Mesenchymal stem cell (in vitro differentiated cells and primary cell): ENCODE measurements at regions not wholly inside any gene's neighbourhood (a gene's known extent, or its start where the extent isn't known, plus 50 kb on each side); places are given as distances from the start of the nearest gene placed in this dataset.

Experiments used
- DNase-seq: peaks from one replicate; pipeline ENCODE4 v3.0.0-alpha.2; 2013
- H2AFZ ChIP-seq: one replicate; pipeline ENCODE4 v1.6.1; 2013; ENCODE audit warnings: low read depth, mild to moderate bottlenecking, control low read depth, inconsistent platforms, low read length, moderate library complexity
- H2AK5ac ChIP-seq: 2 replicates; pipeline ENCODE4 v1.6.1; 2013; ENCODE audit warnings: low read length, moderate library complexity, mild to moderate bottlenecking, inconsistent platforms; ENCODE audit not compliant: severe bottlenecking
- H2BK120ac ChIP-seq: one replicate; pipeline ENCODE4 v1.6.1; 2013; ENCODE audit warnings: low read depth, mild to moderate bottlenecking, inconsistent platforms, low read length, moderate library complexity
- H2BK12ac ChIP-seq, 2 experiments: one replicate each; pipeline ENCODE4 v1.6.1; 2013; ENCODE audit warnings: inconsistent platforms in 2 of 2, low read length in 2 of 2, mild to moderate bottlenecking in 2 of 2, moderate library complexity in 2 of 2, control low read depth in 1 of 2
- H2BK15ac ChIP-seq: one replicate; pipeline ENCODE4 v1.6.1; 2013; ENCODE audit warnings: mild to moderate bottlenecking, low read depth, inconsistent platforms; ENCODE audit not compliant: poor library complexity, severe bottlenecking
- H2BK5ac ChIP-seq: 2 replicates; pipeline ENCODE4 v1.6.1; 2013; ENCODE audit warnings: low read depth, mild to moderate bottlenecking, low read length, control low read depth, inconsistent platforms; ENCODE audit not compliant: poor library complexity, severe bottlenecking
- H3K14ac ChIP-seq, 2 experiments: one replicate each; pipeline ENCODE4 v1.6.1; 2013; ENCODE audit warnings: inconsistent platforms in 2 of 2, low read length in 2 of 2, control low read depth in 1 of 2, mild to moderate bottlenecking in 1 of 2, moderate library complexity in 1 of 2
- H3K18ac ChIP-seq, 2 experiments: one replicate each; pipeline ENCODE4 v1.6.1; 2013; ENCODE audit warnings: inconsistent platforms in 2 of 2, low read length in 2 of 2, control low read depth in 1 of 2, low read depth in 1 of 2, mild to moderate bottlenecking in 1 of 2
- H3K23ac ChIP-seq, 2 experiments: one replicate each; pipeline ENCODE4 v1.6.1; 2013; ENCODE audit warnings: inconsistent platforms in 2 of 2, low read length in 2 of 2, mild to moderate bottlenecking in 2 of 2, moderate library complexity in 2 of 2, control low read depth in 1 of 2
- H3K27ac ChIP-seq: 2 replicates; pipeline ENCODE4 v1.5.1; 2013; ENCODE audit warnings: mild to moderate bottlenecking, moderate library complexity, low read length, control low read depth, inconsistent platforms; ENCODE audit not compliant: poor library complexity, severe bottlenecking
- H3K27me3 ChIP-seq, 2 experiments: 2 replicates each; pipeline versions ENCODE4 v1.6.1 to v1.7.0; 2013; ENCODE audit warnings: low read length in 2 of 2, mild to moderate bottlenecking in 2 of 2, moderate library complexity in 2 of 2, control low read depth in 1 of 2, inconsistent platforms in 1 of 2; ENCODE audit not compliant: control insufficient read depth in 1 of 2, insufficient read depth in 1 of 2
- H3K36me3 ChIP-seq, 2 experiments: 2 replicates each; pipeline versions ENCODE4 v1.6.1 to v1.7.0; 2013; ENCODE audit warnings: low read length in 2 of 2, control low read depth in 1 of 2, inconsistent platforms in 1 of 2, low read depth in 1 of 2, mild to moderate bottlenecking in 1 of 2; ENCODE audit not compliant: insufficient read depth in 2 of 2, control insufficient read depth in 1 of 2
- H3K4ac ChIP-seq, 2 experiments: one replicate each; pipeline ENCODE4 v1.6.1; 2013; ENCODE audit warnings: inconsistent platforms in 2 of 2, low read length in 2 of 2, mild to moderate bottlenecking in 2 of 2, moderate library complexity in 2 of 2, control low read depth in 1 of 2, low read depth in 1 of 2
- H3K4me1 ChIP-seq: 2 replicates; pipeline ENCODE4 v1.6.1; 2013; ENCODE audit warnings: low read depth, low read length, control low read depth; ENCODE audit not compliant: control insufficient read depth, insufficient read depth
- H3K4me2 ChIP-seq: 2 replicates; pipeline ENCODE4 v1.6.1; 2013; ENCODE audit warnings: low read length, mild to moderate bottlenecking, inconsistent platforms; ENCODE audit not compliant: poor library complexity, severe bottlenecking
- H3K4me3 ChIP-seq, 2 experiments: 2 replicates each; pipeline versions ENCODE4 v1.5.1 to v1.7.0; 2013; ENCODE audit warnings: low read length in 2 of 2, mild to moderate bottlenecking in 2 of 2, control low read depth in 1 of 2, low read depth in 1 of 2; ENCODE audit not compliant: insufficient read depth in 1 of 2
- H3K79me1 ChIP-seq: replicated peaks from 2 replicates; pipeline ENCODE4 v1.6.1; 2013; ENCODE audit warnings: mild to moderate bottlenecking, control low read depth, low read length, inconsistent platforms; ENCODE audit not compliant: poor library complexity, severe bottlenecking
- H3K9ac ChIP-seq: 2 replicates; pipeline ENCODE4 v1.7.0; 2013; ENCODE audit warnings: mild to moderate bottlenecking, low read length, moderate library complexity
- H3K9me3 ChIP-seq: 2 replicates; pipeline ENCODE4 v1.7.0; 2013; ENCODE audit warnings: mild to moderate bottlenecking, low read length; ENCODE audit not compliant: control insufficient read depth
- H4K8ac ChIP-seq: one replicate; pipeline ENCODE4 v1.6.1; 2013; ENCODE audit warnings: inconsistent platforms, mild to moderate bottlenecking, low read length, moderate library complexity
- H4K91ac ChIP-seq: one replicate; pipeline ENCODE4 v1.6.1; 2013; ENCODE audit warnings: mild to moderate bottlenecking, low read length, inconsistent platforms
- WGBS: methylation state at CpG from one replicate; pipeline ENCODE4 v1.1.7; 2013; ENCODE audit warnings: mixed read lengths; 5-methylcytosine and 5-hydroxymethylcytosine counted together

GRCh38 chr9:38213631-38214299, 144.7 kb upstream of the SHB start:
- Histone ChIP-seq H3K4me2 (no peak overlapping the region), H3K4ac (no peak overlapping the region)
- WGBS: 43% methylated on average over 2 of the region's 2 CpGs

GRCh38 chr9:38212016-38212415, 143.0 kb upstream of the SHB start:
- Histone ChIP-seq H2AK5ac (no peak overlapping the region), H3K18ac (no peak overlapping the region)
- 66% methylated on average over 4 of the region's 4 CpGs for WGBS

More at GRCh38 chr9:38213631-38214299, 144.7 kb upstream of the SHB start:
- no peak overlapping the region for H2BK12ac ChIP-seq
- no peaks in the 10 kb centered on the region for H3K79me1 ChIP-seq
- no peak overlapping the region for H3K18ac ChIP-seq
- no peaks in the 10 kb centered on the region for H3K4me1 ChIP-seq
- H3K23ac ChIP-seq: no peak overlapping the region
- no peak for DNase-seq
- H4K91ac ChIP-seq: no peak overlapping the region
- no peak overlapping the region for H2BK5ac ChIP-seq
- H3K4me3 ChIP-seq: no peak overlapping the region
- no peak overlapping the region for H2BK15ac ChIP-seq
- H2AK5ac ChIP-seq: no peak overlapping the region
- H4K8ac ChIP-seq: no peak overlapping the region
- no peak overlapping the region for H3K9ac ChIP-seq
- no peak overlapping the region for H2AFZ ChIP-seq
- no peak overlapping the region for H3K27ac ChIP-seq
- no peak overlapping the region for H2BK120ac ChIP-seq
- no peaks in the 10 kb centered on the region for H3K36me3 ChIP-seq
- H3K27me3 ChIP-seq: peaks cover 4 to 14% of the 10 kb centered on the region in 2 experiments
- no peak overlapping the region for H3K14ac ChIP-seq
- no peaks in the 10 kb centered on the region for H3K9me3 ChIP-seq

DNA sequence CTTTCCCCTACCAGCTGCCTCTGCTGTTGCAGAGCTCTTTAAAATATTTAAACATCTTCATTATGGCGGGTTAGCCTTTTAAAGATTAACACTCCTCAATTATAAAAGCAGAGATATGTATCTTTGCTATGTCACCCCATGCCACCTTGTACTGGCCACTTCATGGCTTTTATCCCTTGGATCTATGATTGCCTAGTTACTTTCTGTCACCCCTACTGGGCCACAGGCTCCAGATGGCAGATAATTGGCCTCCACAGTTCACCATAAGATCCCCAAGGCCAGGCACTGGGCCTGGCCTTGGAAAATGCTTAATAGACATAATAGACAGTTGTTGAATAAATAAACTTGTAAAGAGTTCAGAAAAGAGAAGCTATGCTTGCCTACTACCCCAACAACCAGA, 142.0 kb upstream of the SHB start:
- WGBS: 41% methylated on average over 1 of the region's 1 CpG
- no peak for DNase-seq
- Histone ChIP-seq H4K8ac (no peak overlapping the region), H4K91ac (no peak overlapping the region), H3K9ac (no peak overlapping the region), H2BK12ac (no peak overlapping the region), H3K4me1 (no peaks in the 10 kb centered on the region), H2BK5ac (no peak overlapping the region), H2BK120ac (no peak overlapping the region), H3K4me2 (no peak overlapping the region), H2BK15ac (no peak overlapping the region), H3K14ac (no peak overlapping the region), H3K4me3 (no peak overlapping the region), H3K18ac (no peak overlapping the region), H3K79me1 (no peaks in the 10 kb centered on the region), H3K4ac (no peak overlapping the region), H3K9me3 (peaks cover 8% of the 10 kb centered on the region), H3K36me3 (no peaks in the 10 kb centered on the region), H3K23ac (no peak overlapping the region), H2AFZ (no peak overlapping the region), H3K27ac (no peak overlapping the region), H3K27me3 (peaks cover 4 to 14% of the 10 kb centered on the region in 2 experiments), H2AK5ac (no peak overlapping the region)

More at GRCh38 chr9:38212016-38212415, 143.0 kb upstream of the SHB start:
- Histone ChIP-seq H3K4me1 (no peaks in the 10 kb centered on the region), H4K8ac (no peak overlapping the region), H3K27ac (no peak overlapping the region), H2BK120ac (no peak overlapping the region), H2BK5ac (no peak overlapping the region), H2BK15ac (no peak overlapping the region), H3K4me2 (no peak overlapping the region), H3K9ac (no peak overlapping the region), H3K23ac (no peak overlapping the region), H4K91ac (no peak overlapping the region), H3K9me3 (peaks cover 7% of the 10 kb centered on the region), H3K79me1 (no peaks in the 10 kb centered on the region), H3K4ac (no peak overlapping the region), H2BK12ac (no peak overlapping the region), H3K36me3 (no peaks in the 10 kb centered on the region), H3K14ac (no peak overlapping the region), H3K27me3 (peaks cover 4 to 14% of the 10 kb centered on the region in 2 experiments), H2AFZ (no peak overlapping the region), H3K4me3 (no peak overlapping the region)
- no peak for DNase-seq

DNA sequence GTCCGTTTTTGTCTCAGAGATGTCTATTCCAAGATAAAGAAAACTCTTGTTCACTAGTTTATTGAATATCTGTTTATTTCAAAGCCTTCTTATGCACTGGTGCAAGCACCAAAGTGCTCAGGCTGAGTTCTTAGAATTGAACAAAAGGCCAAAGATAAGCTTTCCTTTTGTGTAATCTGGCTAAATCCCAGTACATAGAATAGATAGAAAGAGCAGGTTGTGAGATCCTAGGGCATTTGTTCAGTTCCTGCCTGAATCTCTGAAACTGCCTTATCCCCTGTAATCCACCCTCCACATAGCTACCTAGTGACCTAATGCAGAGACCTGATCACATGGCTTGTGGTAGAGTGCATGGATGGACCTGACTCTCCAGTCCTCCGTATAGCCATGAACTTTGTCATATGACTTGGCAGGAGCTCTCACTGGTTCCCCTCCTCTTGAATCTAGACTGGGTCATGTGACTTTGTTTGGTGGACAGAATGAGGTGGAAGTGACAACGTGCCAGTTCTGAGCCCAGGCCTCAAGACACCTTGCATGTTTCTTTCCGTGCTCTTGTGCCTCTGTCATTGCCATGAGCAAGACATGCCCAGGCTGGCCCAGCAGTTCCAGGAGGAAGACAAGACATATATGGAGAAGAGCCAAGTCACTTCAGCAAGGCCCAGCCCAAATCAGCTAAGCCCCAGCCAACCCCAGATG, 139.3 kb upstream of the SHB start:
- Histone ChIP-seq H2BK15ac (no peak overlapping the region), H3K14ac (no peak overlapping the region), H3K79me1 (no peaks in the 10 kb centered on the region), H3K9me3 (peaks cover 8% of the 10 kb centered on the region), H2BK12ac (no peak overlapping the region), H3K4me3 (no peak overlapping the region), H3K4me1 (peaks cover 3% of the 10 kb centered on the region), H4K91ac (no peak overlapping the region), H3K27me3 (no peaks in the 10 kb centered on the region), H3K9ac (no peak overlapping the region), H4K8ac (no peak overlapping the region), H2AK5ac (no peak overlapping the region), H3K18ac (no peak overlapping the region), H3K27ac (no peak overlapping the region), H3K36me3 (no peaks in the 10 kb centered on the region), H2BK5ac (no peak overlapping the region), H3K4ac (no peak overlapping the region), H3K23ac (no peak overlapping the region), H2BK120ac (no peak overlapping the region), H2AFZ (no peak overlapping the region), H3K4me2 (no peak overlapping the region)
- 92% methylated on average over 3 of the region's 4 CpGs for WGBS
- DNase-seq: no peak
